CD14-positive monocyte (primary cell): ENCODE measurements at regions not wholly inside any gene's neighbourhood (a gene's known extent, or its start where the extent isn't known, plus 50 kb on each side); places are given as distances from the start of the nearest gene placed in this dataset.

ENCODE experiments used
- DNase-seq, 3 donors: peaks; one replicate each; pipeline ENCODE4 v3.0.0-alpha.2; 2011 to 2022
- H2AFZ ChIP-seq: 2 replicates; pipeline ENCODE4 v1.6.0; 2012; ENCODE audit warnings: mild to moderate bottlenecking, low read depth, low read length, inconsistent platforms; ENCODE audit not compliant: insufficient read depth, poor library complexity, severe bottlenecking
- H3K27ac ChIP-seq, 2 donors: 1 replicate in 1 of 2; 2 replicates in 1 of 2; pipeline ENCODE4 v1.5.1; 2012 to 2013; ENCODE audit warnings: low read length in 2 of 2, control low read depth in 1 of 2, inconsistent platforms in 1 of 2, low read depth in 1 of 2, mild to moderate bottlenecking in 1 of 2
- H3K27me3 ChIP-seq, 2 donors: one replicate each; pipeline versions ENCODE4 v1.6.0 to v1.6.1; 2011 to 2013; ENCODE audit warnings: low read length in 2 of 2; ENCODE audit not compliant: control insufficient read depth in 2 of 2, insufficient read depth in 2 of 2
- H3K36me3 ChIP-seq, 2 donors: replicated peaks in 1 of 2; 1 replicate in 1 of 2; 2 replicates in 1 of 2; pipeline versions ENCODE4 v1.5.1 to v1.6.1; 2012 to 2013; ENCODE audit warnings: low read length in 2 of 2, control low read depth in 1 of 2, inconsistent platforms in 1 of 2, mild to moderate bottlenecking in 1 of 2; ENCODE audit not compliant: insufficient read depth in 2 of 2, control insufficient read depth in 1 of 2
- H3K4me1 ChIP-seq, 2 donors: 1 replicate in 1 of 2; 2 replicates in 1 of 2; pipeline versions ENCODE4 v1.5.1 to v1.6.1; 2012 to 2013; ENCODE audit warnings: low read length in 2 of 2, control low read depth in 1 of 2, inconsistent platforms in 1 of 2, mild to moderate bottlenecking in 1 of 2, moderate library complexity in 1 of 2; ENCODE audit not compliant: insufficient read depth in 2 of 2, control insufficient read depth in 1 of 2
- H3K4me2 ChIP-seq: replicated peaks from 2 replicates; pipeline ENCODE3; 2012; ENCODE audit warnings: low read length, moderate library complexity, mild to moderate bottlenecking; ENCODE audit not compliant: poor library complexity, severe bottlenecking; ENCODE audit errors: extremely low read depth
- H3K4me3 ChIP-seq, 3 experiments: fragments of 200-600 bp in 1 of 3; sonication (generic) in 1 of 3; replicated peaks in 1 of 3; 1 replicate in 2 of 3; 2 replicates in 1 of 3; pipeline ENCODE4 v1.5.1; 2011 to 2013; ENCODE audit warnings: low read length in 3 of 3, mild to moderate bottlenecking in 3 of 3, control low read depth in 2 of 3, low read depth in 2 of 3, inconsistent platforms in 1 of 3, moderate library complexity in 1 of 3
- H3K79me2 ChIP-seq: 2 replicates; pipeline ENCODE4 v1.6.0; 2012; ENCODE audit warnings: mild to moderate bottlenecking, control low read depth, inconsistent platforms, low read length, moderate library complexity; ENCODE audit not compliant: insufficient read depth
- H3K9ac ChIP-seq: 2 replicates; pipeline ENCODE4 v1.6.0; 2017; ENCODE audit warnings: low read length, mild to moderate bottlenecking; ENCODE audit not compliant: insufficient read depth, poor library complexity, severe bottlenecking
- H3K9me3 ChIP-seq, 2 donors: replicated peaks in 1 of 2; 1 replicate in 1 of 2; 2 replicates in 1 of 2; pipeline versions ENCODE4 v1.5.1 to v1.6.1; 2012 to 2013; ENCODE audit warnings: low read length in 2 of 2, control low read depth in 1 of 2; ENCODE audit not compliant: control insufficient read depth in 1 of 2, insufficient read depth in 1 of 2
- H4K20me1 ChIP-seq: 2 replicates; pipeline ENCODE4 v1.6.0; 2012; ENCODE audit warnings: mild to moderate bottlenecking, low read length, control low read depth, moderate library complexity; ENCODE audit not compliant: insufficient read depth
- H3K27ac Mint-ChIP-seq, 7 donors: one replicate each; pipeline ENCODE4 v1.8.0; 2020; ENCODE audit warnings: mild to moderate bottlenecking in 7 of 7, mixed read lengths in 7 of 7, moderate library complexity in 6 of 7, inconsistent platforms in 2 of 7
- H3K27me3 Mint-ChIP-seq, 3 donors: one replicate each; pipeline ENCODE4 v1.8.0; 2021 to 2022; ENCODE audit warnings: low read depth in 3 of 3, mild to moderate bottlenecking in 3 of 3, mixed read lengths in 3 of 3, moderate library complexity in 3 of 3, inconsistent platforms in 1 of 3
- H3K36me3 Mint-ChIP-seq, 2 donors: one replicate each; pipeline ENCODE4 v1.8.0; 2020; ENCODE audit warnings: mixed read lengths in 2 of 2, inconsistent platforms in 1 of 2, mild to moderate bottlenecking in 1 of 2
- H3K4me1 Mint-ChIP-seq: one replicate; pipeline ENCODE4 v1.8.0; 2020; ENCODE audit warnings: mild to moderate bottlenecking, mixed read lengths
- H3K4me3 Mint-ChIP-seq, 2 donors: one replicate each; pipeline ENCODE4 v1.8.0; 2020; ENCODE audit warnings: mild to moderate bottlenecking in 2 of 2, mixed read lengths in 2 of 2, moderate library complexity in 1 of 2
- H3K9me3 Mint-ChIP-seq, 7 donors: one replicate each; pipeline ENCODE4 v1.8.0; 2020 to 2022; ENCODE audit warnings: mixed read lengths in 7 of 7, mild to moderate bottlenecking in 6 of 7, moderate library complexity in 6 of 7, inconsistent platforms in 2 of 7
- WGBS: methylation state at CpG from one replicate; pipeline ENCODE4 v1.1.5; 2013; ENCODE audit warnings: missing lambda C conversion rate; ENCODE audit not compliant: insufficient coverage; 5-methylcytosine and 5-hydroxymethylcytosine counted together
- intact Hi-C, 2 donors: fragments of 100-400 bp; cut with micrococcal nuclease; formaldehyde crosslinking; loops; one replicate each; pipeline versions ENCODE4 v1.15.0 to v1.15.1; 2023
- TF ChIP-seq, protein P1 (sequence below): fragments of 200-600 bp; IDR thresholded peaks from one replicate; pipeline ENCODE4 v1.8.0; 2022; ENCODE audit warnings: antibody characterized with exemption, mild to moderate bottlenecking

DNA sequence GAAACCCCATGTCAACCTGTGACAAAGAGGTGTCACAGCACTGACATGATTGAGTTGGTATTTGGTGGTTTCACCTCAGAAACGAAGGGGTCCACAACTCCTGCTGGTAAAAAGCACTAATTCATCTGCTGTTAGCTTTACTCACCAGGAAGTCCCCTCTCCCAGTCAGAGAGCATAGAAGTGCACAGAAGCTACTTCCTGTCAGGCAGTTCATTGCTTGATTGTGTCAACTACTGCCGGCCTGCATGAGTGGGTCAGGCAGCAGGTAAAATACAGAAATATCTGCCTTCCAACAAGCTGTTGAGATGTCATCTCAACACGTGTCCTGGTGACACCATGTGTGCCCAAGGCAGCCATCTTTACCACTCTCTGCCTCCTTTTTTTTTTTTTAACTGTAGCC lies 596.6 kb upstream of the NR2F2 start:
- no peaks in the 10 kb centered on the region for H3K4me1 Mint-ChIP-seq
- Histone ChIP-seq H2AFZ (no peak overlapping the region), H3K4me2 (no peak overlapping the region), H3K27me3 (no peaks in the 10 kb centered on the region), H3K79me2 (no peaks in the 10 kb centered on the region), H3K4me1 (no peaks in the 10 kb centered on the region), H3K9me3 (peaks cover 0 to 3% of the 10 kb centered on the region in 2 donors), H3K36me3 (no peaks in the 10 kb centered on the region), H3K27ac (no peak overlapping the region), H4K20me1 (no peaks in the 10 kb centered on the region), H3K4me3 (no peak overlapping the region), H3K9ac (no peak overlapping the region)
- no peak overlapping the region for H3K27ac Mint-ChIP-seq
- TF ChIP-seq, protein P1, sequence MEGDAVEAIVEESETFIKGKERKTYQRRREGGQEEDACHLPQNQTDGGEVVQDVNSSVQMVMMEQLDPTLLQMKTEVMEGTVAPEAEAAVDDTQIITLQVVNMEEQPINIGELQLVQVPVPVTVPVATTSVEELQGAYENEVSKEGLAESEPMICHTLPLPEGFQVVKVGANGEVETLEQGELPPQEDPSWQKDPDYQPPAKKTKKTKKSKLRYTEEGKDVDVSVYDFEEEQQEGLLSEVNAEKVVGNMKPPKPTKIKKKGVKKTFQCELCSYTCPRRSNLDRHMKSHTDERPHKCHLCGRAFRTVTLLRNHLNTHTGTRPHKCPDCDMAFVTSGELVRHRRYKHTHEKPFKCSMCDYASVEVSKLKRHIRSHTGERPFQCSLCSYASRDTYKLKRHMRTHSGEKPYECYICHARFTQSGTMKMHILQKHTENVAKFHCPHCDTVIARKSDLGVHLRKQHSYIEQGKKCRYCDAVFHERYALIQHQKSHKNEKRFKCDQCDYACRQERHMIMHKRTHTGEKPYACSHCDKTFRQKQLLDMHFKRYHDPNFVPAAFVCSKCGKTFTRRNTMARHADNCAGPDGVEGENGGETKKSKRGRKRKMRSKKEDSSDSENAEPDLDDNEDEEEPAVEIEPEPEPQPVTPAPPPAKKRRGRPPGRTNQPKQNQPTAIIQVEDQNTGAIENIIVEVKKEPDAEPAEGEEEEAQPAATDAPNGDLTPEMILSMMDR: no peak
- DNase-seq: no peak
- 48% methylated on average over 2 of the region's 3 CpGs for WGBS
- H3K9me3 Mint-ChIP-seq: peaks cover 0 to 11% (median 7%) of the 10 kb centered on the region in 7 donors
- H3K36me3 Mint-ChIP-seq: no peaks in the 10 kb centered on the region
- intact Hi-C loops: no loop called here
- H3K27me3 Mint-ChIP-seq: peaks cover 0 to 4% (median 0%) of the 10 kb centered on the region in 3 donors
- no peak overlapping the region for H3K4me3 Mint-ChIP-seq

DNA sequence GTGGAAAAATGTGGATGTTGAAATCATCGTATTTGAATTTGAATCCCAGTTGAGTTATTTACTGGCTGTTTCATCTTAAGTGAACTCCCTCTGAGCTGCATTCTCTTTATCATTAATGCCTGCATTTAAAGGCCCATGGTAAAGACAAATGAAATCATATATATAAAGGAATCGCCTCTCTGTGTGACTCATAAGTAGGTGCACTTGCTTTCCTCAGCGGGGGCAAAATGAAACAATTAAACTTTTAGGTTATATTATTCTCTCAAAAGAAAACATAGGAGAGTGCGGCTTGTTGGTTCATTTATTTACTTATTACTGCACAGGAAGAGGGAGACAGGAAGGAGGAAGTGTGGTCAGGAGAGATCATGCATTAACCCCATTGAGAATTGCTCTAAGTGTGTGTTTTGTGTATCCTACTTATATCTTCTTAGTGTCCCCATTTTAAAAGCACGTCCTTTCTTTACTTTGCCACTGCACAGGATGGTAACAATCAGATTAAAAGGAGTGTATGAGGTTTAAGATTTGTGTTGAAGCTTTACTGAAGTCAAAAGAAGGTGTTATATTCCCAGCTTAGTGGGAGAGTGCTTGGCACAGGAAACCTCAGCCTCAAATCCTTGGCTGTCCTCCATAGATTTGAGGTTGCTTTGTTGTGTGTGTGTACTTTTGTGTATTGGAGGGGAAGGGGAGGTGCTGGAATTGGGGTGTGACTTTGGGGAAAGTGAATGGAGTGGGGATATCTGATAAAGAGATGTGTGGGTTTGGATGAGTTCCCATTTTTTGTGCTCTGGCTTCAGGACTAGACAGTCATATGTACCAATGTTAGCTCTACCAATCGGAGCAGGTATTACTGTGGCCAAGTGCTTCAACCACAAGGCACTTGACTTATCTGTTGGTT lies 595.8 kb upstream of the NR2F2 start:
- Mint-ChIP-seq H3K4me3 (no peak overlapping the region), H3K27me3 (peaks cover 0 to 4% (median 0%) of the 10 kb centered on the region in 3 donors), H3K9me3 (peaks cover 0 to 11% (median 7%) of the 10 kb centered on the region in 7 donors), H3K27ac (no peak overlapping the region), H3K4me1 (no peaks in the 10 kb centered on the region), H3K36me3 (no peaks in the 10 kb centered on the region)
- Histone ChIP-seq H3K4me1 (no peaks in the 10 kb centered on the region), H2AFZ (no peak overlapping the region), H4K20me1 (no peaks in the 10 kb centered on the region), H3K27ac (no peak overlapping the region), H3K36me3 (no peaks in the 10 kb centered on the region), H3K27me3 (no peaks in the 10 kb centered on the region), H3K79me2 (no peaks in the 10 kb centered on the region), H3K4me2 (no peak overlapping the region), H3K9me3 (peaks cover 0 to 3% of the 10 kb centered on the region in 2 donors), H3K4me3 (no peak overlapping the region), H3K9ac (no peak overlapping the region)
- TF ChIP-seq, protein P1: no peak
- intact Hi-C loops: no loop called here
- no peak for DNase-seq
- WGBS: 0% methylated on average over 1 of the region's 6 CpGs
